Inflammatory macrophage (primary cell): ENCODE measurements at regions not wholly inside any gene's neighbourhood (a gene's known extent, or its start where the extent isn't known, plus 50 kb on each side); places are given as distances from the start of the nearest gene placed in this dataset.

Experiments used
- DNase-seq, 2 donors: peaks; one replicate each; pipeline ENCODE4 v3.0.0-alpha.2; 2020 to 2022

DNA sequence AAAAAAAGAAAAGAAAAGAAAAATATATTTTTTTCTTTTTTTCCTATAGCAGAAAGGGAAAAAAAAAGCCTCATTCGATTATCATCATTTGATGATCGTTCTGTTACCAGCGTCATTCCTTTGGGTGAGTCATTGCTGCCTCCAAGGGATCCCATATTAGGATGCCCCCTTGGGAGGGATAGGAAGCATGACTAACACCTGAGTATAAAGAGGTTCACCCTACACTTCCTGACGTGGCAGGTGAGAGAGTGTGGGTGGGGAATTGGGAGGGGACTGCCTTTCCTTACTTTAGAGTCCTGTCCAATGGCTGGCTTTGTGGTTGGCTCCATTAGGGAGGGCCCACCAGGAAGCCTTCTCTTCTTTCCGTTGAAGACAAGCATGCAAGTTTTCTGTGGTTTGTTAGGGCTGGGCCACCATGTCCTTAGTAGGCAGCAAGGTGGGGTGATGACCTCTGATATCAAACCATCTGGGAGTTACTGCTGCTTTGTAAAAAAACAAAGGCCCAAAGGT is 56.1 kb upstream of the FUT8 start:
- DNase-seq = no peak

GRCh38 chr14:65357113-65357512 is 55.4 kb upstream of the FUT8 start:
- no peak for DNase-seq

DNA sequence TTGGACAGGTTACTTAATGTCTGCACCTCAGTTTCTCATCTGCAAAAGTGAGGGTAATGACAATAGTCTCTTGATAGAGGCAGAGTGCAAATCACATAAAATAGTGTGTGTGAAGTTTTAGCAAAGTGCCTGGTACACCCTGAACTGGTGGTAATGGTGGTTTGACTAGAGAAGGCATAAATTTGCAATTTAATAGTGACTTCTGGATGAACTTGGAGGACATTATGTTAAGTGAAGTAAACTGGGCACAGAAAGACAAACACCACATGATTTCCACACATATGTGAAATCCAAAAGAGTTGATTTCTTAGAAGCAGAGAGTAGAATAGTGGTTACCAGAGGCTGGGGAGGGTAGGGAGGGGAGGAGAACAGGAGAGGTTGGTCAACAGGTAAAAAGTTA is 54.8 kb upstream of the FUT8 start:
- no peak for DNase-seq

DNA sequence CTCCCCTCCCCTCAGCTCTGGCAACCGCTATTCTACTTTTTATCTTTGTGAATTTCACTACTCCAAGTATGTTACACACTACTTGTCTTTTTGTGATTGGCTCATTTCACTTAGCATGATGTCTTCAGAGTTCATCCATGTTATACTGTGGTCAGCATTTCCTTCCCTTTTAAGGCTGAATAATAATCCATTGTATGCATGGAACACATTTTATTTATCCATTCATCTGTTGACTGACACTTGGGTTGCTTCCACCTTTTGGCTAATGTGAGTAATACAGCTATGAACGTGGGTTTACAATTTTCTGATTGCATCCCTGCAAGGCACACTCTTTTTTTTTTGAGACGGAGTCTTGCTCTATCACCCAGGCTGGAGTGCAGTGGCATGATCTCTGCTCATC is 53.0 kb upstream of the FUT8 start:
- DNase-seq = peak; percentile 33 to 70

- no peak for DNase-seq
Measured at GRCh38 chr14:65360144-65360784, 52.3 kb upstream of the FUT8 start.

DNA sequence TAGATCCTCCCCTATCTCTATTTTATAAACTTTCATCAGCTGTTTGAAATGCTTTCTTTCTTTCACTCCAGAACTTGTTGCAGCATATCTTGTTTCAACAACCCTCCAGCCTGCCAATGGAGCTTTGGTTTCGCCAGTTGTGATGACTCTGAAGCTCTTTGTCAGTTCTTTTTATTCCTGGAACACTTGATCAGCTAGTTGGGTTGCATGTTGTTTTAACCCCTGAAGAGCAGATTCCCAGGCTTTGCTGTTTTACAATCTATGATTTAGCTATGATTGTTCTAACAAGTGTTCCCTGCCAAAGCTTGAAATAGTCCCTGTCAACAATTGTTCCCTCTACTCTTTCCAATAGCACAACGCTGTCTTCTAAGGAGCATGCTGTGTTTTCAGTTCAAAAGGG is 50.6 kb upstream of the FUT8 start:
- DNase-seq = no peak
